Dedifferentiated amniotic fluid mesenchymal stem cell (primary cell): ENCODE measurements at regions not wholly inside any gene's neighbourhood (a gene's known extent, or its start where the extent isn't known, plus 50 kb on each side); places are given as distances from the start of the nearest gene placed in this dataset.

Experiments
- DNase-seq: peaks from one replicate; pipeline ENCODE4 v3.0.0-alpha.2; 2016; ENCODE audit errors: extremely low spot score

DNA sequence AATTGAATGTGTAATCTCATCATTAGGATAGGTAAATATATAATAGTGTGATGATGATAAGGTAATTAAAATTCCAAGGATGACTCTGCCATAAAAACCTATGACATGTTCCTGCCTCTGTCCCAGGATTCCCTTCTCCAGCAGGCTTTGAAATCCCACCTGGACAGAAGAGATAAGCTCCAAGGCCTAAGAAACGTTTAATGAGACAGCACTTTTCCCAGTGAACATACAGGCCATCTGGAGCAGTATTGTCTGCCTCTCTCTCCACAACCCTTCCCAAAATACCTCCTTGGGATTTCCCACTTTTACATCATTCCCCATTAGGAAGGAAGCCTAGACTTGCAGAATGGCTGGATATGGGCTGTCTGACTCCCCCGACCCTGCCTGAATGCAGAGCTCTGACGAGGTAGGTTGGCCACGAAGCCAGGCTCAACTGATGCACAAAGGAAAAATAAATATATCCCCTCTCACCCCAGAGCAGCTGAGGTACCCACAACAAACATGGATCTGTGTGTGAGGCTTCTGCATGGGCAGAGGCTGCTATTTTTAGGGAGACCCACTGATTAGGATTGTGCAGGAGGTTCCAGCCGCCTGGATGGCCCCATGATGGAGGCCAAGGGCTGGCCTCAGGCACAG lies 71.0 kb downstream of the TMPRSS5 start:
- DNase-seq = no peak

DNA sequence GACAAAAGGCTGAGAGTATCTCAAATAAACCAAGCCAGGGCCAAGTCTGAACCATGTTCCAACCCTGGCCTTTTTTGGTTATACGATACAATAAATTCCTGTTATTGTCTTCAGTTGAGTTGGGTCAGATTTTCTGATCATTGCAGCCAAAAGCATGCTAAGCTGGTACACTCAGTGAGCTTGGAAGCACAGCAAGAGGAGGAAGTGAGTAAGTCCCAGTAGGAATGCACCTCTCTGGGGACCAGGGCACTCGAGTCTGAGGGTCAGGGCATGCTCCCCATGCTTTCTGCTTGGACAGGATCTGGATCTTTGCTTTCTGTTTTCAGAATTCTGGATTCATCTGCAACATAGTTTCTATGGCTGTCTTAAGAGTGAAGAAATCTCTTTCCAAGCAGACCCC lies 73.1 kb downstream of the TMPRSS5 start:
- no peak for DNase-seq

DNA sequence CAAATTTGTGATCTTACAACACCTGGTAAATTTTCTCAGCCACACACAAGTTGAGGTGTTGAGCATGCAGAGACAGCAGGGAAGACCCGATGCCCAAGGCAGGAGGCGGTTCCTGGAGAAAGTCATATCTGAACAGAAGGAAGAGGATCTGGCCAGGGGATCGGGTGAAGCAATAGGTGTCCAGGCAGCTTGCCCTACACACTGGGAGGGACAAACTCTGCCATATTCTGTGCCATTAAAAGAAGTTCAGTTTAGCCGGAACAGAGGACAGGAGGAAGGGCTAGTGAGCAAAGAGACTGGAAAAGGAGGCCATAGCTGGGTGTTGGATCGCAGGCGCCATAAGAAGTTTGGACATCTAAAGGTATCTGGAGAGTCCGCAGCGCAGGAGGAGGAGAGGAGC lies 76.5 kb downstream of the TMPRSS5 start:
- DNase-seq = no peak

DNA sequence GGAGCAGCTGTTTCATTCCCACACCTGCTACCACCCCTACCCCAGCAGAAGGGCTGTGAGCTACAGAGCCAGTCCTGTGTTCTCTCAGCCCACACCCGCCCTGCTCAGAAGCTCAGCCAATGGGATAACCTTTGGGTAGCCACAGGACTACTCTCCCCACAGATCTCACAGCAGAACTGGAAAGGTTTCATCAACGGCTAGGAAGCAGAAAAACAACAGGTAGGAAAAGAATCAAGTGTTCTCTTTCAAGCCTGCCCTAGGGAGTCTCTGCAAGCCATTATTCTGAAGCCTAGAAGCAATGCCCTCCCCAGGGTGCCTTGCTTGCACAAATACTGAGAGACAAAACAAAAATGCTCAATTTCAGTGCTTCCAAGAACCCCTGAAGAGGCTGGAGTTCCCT lies 77.2 kb downstream of the TMPRSS5 start:
- DNase-seq = no peak

DNA sequence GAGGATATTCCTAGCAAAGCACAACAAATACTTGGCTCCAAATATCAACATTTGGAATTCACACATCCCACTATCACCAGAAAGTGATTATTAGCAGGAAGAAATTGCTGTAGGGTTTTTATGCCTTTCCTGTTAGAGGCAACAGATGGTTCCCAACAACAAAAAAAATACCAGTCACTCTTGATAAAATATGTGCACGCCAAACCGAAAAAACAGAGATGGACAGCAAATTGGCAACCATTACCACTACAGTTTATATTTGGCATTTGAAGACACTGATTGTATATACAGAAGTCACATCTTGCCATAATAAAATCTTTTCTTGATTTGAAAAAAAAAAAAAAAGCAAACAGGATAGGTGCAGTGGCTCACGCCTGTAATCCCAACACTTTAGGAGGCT lies 78.2 kb downstream of the TMPRSS5 start:
- DNase-seq = no peak

DNA sequence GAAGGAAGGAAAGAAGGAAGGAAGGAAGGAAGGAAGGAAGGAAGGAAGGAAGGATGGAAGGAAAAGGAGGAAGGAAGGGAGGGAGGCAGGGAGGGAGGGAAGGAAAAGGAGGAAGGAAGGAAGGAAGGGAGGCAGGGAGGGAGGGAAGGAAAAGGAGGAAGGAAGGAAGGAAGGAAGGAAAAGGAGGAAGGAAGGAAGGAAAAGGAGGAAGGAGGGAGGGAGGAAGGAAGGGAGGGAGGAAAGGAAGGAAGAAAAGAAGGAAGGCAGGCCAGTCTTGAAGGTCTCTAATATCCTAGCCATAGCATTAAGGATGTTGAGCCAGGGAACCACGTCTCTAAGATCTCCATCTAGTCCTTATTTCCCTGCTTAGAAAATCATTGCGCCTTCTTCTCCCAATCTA lies 78.8 kb downstream of the TMPRSS5 start:
- DNase-seq = no peak

DNA sequence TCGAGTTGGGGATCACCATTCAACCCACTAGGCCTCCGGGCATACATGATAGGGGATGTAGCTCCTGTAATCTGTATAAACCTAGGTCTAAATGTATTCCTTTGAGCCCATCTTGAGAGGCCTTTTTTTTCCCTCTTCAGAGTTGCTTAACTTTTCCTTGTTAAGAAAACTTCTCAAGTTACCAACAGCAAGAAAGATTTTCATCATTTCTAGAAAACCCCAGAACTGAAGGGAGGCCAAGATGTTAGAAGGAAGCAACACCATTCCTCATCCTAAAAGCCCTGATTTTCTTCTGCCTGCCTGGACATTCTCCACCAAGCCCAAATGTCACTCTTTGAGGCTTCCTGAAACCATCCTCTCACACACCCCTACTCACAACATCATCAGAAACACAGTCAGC lies 79.4 kb downstream of the TMPRSS5 start:
- DNase-seq = no peak

DNA sequence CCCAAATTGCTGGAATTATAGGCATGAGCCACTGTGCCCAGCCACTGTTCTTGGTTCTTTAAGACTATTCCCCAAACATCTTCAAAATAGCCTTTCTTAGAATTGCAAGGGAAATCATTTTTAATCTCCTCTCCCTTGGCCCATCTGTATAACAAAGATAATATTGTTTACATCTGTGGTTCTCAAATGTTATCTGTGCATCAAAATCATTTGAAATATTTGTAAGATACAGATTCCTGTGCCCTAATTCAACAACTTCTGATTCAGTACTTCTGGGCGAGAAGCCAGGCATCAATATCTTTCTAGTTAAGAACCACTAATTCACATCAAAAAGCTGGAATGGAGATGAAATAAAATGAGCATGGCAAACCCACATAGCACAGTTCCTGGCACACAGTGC lies 83.0 kb downstream of the TMPRSS5 start:
- no peak for DNase-seq

DNA sequence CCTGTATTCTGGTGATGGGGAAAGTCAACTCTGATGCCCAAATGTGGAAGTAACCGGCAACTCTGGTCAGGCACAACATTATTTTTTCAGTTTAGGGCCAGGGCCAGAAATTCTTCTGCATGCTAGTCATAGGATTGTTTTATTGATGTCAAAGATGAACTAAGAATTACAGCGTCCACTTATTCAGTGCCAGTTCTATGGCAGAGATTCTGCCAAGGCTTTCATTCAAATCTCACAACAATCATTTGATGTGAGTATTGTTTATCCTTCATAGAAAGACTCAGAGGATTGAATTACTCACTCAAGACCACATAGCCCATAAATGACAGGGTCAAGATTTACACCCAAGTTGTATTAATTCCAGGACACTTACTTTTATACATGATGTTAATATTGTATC lies 87.7 kb downstream of the TMPRSS5 start:
- DNase-seq = no peak

DNA sequence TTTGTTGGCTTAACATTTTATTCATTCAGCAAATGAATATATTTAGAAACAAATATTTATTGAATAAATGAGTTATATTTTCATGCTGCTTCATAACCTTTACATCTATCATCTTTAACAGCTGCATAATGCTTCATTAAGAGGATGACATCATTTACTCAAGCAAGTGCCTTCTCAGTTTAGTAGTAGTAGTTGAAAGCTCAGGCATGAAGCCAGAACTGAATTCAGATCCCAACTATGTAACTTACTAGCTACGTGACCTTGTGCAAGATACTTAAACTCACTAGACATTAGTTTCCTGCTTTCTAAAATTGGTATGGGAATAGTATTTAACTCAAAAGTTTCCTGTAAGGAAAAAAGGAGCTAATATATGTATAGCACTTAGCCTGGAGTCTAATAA lies 90.3 kb downstream of the TMPRSS5 start:
- DNase-seq = no peak

DNA sequence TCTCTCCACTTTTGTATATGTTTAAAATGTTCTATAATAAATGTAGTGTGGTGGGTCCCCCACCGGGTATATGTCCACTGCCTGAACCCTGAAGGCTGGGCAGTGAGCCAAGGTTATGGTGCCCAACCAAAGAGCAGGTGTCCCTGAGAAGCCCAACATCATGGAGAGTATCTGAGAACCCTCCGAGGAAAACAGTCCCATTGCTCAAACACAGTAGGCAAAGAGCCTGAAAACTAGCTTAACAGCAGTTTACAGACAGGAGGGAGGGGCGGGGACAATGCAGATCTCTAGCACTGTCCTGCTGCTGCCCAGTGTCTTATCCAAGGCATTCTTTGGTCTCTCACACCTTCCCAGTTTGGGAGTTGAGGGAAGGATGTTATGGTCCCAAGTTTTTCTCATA lies 91.0 kb downstream of the TMPRSS5 start:
- no peak for DNase-seq

DNA sequence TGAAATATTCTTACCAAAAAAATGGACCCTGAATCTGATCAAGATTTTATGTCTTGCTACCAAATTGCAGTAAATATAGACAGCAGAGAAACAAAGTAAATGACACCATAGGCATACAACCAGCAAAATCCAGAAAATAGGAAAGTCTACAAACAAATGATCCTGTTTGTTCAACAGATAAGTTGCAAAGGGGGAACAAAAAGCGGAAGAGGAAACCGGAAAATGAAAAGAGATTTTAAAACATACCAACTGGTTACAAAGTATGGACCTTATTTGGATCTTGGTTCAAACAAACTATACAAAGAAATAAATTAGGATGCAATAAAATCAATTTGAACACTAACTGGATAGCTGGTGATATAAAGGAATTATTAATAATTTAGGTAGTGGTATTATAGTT lies 92.0 kb downstream of the TMPRSS5 start:
- DNase-seq = no peak

DNA sequence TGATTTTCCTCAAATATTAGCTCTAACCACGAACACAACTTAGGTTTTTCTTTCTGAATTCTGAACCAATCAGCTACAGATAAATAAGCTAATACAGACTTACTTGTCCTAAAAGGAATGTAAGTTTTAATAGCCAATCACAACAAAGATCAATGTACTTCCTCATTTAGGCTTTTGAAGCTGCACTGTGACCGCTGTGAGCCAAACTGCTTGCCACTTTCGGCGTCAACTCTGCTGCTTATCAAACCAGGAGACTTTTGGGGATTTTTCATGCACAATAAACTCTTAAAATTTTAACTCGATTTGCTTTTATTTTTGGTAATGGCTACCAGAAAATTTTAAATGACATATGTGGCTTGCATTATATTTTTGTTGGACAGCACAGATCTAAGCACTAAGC lies 92.5 kb downstream of the TMPRSS5 start:
- no peak for DNase-seq

DNA sequence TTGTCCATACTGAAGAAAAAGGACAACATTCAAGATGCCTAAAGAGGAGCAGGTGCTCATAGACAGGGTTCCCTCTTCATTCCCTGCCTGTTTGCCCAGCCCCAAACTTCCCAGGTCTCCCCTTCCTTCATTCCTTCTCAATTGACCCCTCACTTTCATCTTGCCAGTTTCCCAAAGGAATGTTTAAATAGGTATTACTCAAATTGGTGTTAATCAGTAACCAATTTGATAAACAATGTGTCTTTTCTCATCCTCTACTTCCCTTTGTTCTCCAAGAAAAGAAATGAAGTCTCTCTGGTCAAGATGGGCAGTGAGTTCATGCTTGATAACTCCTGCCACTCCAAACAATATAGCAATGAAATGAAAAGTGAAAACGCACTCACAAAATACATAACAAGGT lies 101.9 kb downstream of the TMPRSS5 start:
- DNase-seq = no peak

DNA sequence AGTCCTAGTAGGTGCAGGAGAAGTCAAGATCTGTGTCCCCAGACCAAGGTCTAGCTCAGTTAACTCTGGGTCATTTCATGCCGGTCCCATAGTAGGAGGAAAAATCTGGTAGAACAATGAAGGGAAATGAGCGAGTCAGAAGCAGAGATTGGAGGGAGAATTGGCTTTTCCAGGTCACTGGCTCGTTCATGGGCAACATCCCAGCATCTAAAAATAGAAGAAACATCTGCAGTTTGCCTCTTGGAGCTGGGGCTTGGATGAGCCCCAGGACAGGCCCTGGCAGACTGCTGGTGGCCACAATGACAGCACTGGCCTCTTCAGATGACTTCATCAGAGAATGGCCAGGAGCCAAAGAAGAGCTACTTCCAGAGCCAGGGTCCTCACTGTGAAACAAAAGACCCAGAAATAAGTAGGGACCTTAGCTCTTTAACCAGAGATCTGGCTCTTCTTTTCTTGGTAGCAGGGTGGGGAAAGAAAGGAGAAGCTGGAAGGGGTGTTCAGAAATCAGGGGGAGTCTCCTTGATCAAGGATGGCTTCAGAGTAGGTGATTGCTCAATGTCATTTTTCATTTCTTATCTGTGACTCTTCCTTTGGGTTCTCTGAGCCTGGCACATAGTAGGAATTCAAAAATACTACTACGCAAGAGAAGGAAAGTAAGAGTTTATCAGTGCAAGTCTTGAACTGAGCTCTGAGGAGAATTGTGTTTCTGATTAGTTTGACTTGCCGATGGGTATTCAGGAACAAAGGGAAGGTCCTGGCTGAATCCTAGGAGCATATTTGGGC lies 102.6 kb downstream of the TMPRSS5 start:
- DNase-seq = no peak

DNA sequence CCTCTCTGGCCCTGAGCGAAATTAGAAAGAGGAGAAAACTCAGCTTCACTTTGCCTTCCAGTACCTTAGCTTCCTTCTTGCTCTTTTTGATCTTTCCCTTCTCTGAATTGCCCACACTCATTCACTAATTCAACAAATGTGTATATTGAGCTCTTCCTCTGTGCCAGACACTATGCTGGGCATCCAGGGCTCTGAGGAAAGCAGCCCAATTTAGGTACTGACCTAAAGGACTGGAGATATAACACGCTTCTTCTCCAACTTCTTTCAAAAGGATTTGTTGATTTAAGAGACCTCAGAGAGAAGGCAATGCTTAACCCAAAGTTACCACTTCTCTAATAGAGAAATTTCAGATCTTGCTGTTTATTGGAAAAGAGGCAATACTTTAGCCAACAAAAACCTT lies 103.6 kb downstream of the TMPRSS5 start:
- no peak for DNase-seq

DNA sequence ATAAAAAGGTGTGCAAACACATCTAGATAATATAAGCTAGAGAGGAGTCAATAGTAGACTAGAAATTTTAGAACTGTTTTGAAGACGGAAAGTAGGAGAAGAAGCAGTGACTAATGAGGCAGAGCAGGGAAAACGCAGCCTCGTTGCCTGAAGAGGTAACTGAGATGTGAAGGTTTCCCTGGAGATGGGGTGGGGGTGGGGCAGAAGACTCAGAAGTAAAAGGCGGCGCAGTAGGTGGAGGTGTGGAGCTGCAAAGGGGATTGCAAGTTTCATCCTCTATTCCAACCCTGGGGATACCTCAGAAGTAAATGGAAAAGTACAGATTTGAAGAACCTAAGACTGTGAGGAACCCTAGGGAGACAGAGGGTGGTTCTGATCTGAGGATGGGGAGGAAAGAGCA lies 109.5 kb downstream of the TMPRSS5 start:
- DNase-seq = no peak

DNA sequence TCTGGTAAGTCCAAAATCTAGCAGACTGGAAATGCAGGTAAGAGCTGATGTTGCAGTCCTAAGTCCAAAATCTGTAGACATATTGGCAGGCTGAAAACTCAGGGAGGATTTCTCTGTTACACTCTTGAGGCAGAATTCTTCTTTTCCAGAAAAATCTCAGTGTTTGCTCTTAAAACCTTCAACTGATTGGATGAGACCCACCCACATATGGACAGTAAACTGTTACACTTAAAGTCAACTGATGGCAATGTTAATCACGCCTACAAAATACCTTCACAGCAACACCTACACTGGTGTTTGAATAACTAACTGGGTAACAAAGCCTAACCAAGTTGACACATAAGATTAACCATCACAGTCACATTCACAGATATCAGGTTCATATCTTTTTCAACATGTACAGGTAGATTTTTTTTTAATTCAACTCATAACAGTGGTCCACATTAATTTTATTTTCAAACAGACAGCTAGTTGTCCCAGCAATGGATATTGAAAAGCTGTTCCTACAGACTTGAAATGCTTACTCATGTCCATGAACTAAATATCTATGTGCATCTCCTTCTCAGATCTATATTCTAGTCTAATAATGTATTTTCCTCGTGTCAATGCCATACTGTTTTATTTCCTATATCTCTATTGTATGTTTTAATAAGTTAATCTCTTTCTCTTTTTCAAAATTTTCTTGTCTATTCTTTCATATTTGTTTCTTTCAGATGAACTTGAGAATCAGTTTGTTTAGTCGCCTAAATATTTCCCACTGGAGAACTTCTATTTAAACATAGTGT lies 110.1 kb downstream of the TMPRSS5 start:
- no peak for DNase-seq

DNA sequence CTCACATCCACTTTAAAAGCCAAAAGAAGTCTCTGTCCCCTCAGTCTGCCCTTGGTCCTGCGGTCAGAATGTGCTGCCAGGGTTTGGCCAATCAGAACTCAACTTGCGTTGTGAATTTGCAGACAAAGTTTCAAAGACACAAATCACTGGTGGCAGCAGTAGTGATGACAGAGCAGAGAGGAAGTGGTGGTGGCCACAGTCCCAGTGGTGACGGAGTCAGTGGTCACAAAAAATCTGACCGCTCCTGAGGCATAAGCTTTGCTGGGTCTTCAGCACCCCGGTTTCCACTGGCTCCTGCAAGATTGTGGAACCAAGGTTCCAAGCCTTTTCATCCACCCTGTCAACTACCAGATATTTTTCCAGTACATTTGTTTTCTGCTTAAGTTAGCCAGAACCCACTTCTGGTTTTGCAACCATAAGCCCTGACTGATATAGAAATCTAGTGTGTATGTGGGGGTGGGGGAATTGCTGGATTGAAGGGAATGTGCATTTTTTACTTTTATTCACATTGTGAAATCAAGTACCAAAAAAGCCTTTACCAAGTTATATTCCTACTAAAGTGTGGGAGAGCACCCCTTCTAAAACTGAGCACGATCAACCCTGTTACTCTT lies 112.3 kb downstream of the TMPRSS5 start:
- no peak for DNase-seq

DNA sequence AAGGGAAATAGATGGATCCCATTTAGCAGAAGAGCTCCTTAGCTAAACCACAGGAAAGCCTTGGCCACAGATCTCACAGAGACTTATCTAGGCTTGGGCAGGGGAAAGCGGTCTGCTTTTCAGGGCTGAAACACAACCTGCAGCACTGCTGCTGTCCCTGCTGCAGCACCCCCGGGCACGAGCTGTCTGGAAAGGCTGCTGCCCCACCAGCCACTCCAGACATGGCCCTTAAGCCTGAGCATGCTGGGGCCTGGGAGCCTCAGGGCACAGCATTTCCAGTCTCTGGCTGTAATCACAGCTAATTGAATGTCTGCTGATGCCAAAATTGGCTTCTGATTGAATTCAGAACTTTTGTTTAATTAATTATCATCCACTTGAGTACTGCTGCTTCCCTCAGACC lies 115.0 kb downstream of the TMPRSS5 start:
- DNase-seq = no peak

DNA sequence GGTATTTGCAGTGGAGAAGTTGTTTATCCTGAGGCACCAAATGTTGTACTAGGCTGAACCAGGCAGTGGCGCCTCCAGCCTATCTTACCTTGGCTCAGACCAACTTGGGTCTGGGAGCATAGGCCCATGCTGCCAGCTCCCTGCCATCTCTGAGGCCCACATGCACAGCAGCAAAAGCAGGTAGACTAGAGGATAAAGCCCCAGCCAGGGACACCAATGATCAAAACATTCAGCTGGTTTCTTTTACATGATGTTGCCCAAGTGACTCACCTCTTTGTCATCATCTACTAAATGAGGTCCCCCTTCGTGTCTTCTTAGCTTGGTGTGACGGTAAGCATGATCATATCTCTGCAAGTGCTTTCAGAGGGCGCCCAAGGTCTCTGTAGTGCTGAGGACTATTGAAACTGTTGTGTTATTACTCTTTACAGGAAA lies 112.1 kb upstream of the DRD2 start:
- DNase-seq = no peak

DNA sequence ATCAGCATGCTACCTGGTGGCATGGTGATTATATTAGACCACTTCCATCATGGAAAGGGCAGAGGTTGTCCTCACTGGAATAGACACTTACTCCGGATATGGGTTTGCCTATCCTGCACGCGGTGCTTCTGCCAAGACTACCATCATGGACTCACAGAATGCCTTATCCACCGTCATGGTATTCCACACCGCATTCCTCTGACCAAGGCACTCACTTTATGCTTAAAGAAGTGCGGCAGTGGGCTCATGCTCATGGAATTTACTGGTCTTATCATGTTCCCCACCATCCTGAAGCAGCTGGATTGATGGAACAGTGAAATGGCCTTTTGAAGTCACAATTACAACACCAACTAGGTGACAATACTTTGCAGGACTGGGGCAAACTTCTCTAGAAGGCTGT lies 109.2 kb upstream of the DRD2 start:
- no peak for DNase-seq

DNA sequence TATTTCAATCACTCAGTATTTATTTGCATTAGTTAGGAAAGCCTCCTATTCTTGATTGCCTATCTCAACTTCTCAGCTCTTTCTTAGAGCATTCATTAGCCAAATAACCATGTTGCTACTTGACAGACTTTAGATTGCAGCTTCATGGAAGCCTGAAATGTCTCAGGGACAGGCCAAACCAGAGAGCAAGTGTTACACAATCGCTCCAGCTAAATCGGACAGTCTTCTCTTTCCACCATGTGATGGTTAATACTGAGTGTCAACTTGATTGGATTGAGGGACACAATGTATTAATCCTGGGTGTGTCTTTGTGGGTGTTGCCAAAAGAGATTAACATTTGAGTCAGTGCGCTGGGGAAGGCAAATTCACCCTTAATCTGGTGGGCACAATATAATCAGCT lies 106.5 kb upstream of the DRD2 start:
- DNase-seq = no peak
